ENCODE measurements at regions not wholly inside any gene's neighbourhood (a gene's known extent, or its start where the extent isn't known, plus 50 kb on each side); places are given as distances from the start of the nearest gene placed in this dataset.
"Not testable (repeated sequence)": the region's sequence is repeated elsewhere in the genome, so short reads cannot be mapped to it uniquely, and the experiment has no call there.

GRCh38 chr3:48101301-48101650 is 85.1 kb upstream of the MAP4 start:
- DNase-seq = not testable (repeated sequence)

- no peak for DNase-seq
Observed at GRCh38 chr3:48092270-48092669, 76.1 kb upstream of the MAP4 start.

GRCh38 chr3:48090166-48090939 is 74.1 kb upstream of the MAP4 start:
- no peak for DNase-seq

- DNase-seq = peak; percentile 93
Observed at GRCh38 chr3:48088749-48089466, 72.7 kb upstream of the MAP4 start.

- no peak for DNase-seq
Observed at GRCh38 chr3:48088056-48088748, 72.0 kb upstream of the MAP4 start.

- DNase-seq = no peak
Observed at GRCh38 chr3:48086705-48087104, 70.5 kb upstream of the MAP4 start.

GRCh38 chr3:48084929-48085328 is 68.7 kb upstream of the MAP4 start:
- no peak for DNase-seq

GRCh38 chr3:48084170-48084569 is 68.0 kb upstream of the MAP4 start:
- DNase-seq = no peak

- no peak for DNase-seq
Observed at GRCh38 chr3:48082580-48083184, 66.5 kb upstream of the MAP4 start.

GRCh38 chr3:48077815-48078214 is 61.6 kb upstream of the MAP4 start:
- no peak for DNase-seq

GRCh38 chr3:48070030-48070429 is 53.8 kb upstream of the MAP4 start:
- DNase-seq = no peak

- no peak for DNase-seq
Observed at GRCh38 chr3:48069339-48069738, 53.1 kb upstream of the MAP4 start.

GRCh38 chr3:48068886-48069285 is 52.7 kb upstream of the MAP4 start:
- no peak for DNase-seq

- not testable (repeated sequence) for DNase-seq
Observed at GRCh38 chr3:48068320-48068719, 52.1 kb upstream of the MAP4 start.

GRCh38 chr3:48067271-48067670 is 51.1 kb upstream of the MAP4 start:
- DNase-seq = no peak

Data from NCI-H345 (cell line).